HCT116 (cell line): ENCODE measurements at regions not wholly inside any gene's neighbourhood (a gene's known extent, or its start where the extent isn't known, plus 50 kb on each side); places are given as distances from the start of the nearest gene placed in this dataset.

Experiments
- ATAC-seq: fragments of 200-7000 bp; cut with Tn5 transposase; 2 replicates; pipeline ENCODE4 v1.9.1; 2020; ENCODE audit warnings: mild to moderate bottlenecking, moderate library complexity
- BruUV-seq: library from RNA; stranded (reverse); fragments of 400-500 nt; replicated peaks from 2 replicates; lab custom pipeline; 2021; lab: Mats Ljungman, UMichigan
- CTCF ChIA-PET: fragments of 300-600 bp; sonication (Branson Sonifier 250); formaldehyde crosslinking; loops from one replicate; lab custom pipeline; 2021; ENCODE audit warnings: antibody characterized with exemption; lab: Charles Lee
- POLR2A ChIA-PET: fragments of 300-600, 350-600 bp; sonication (Branson Sonifier 250); formaldehyde crosslinking; loops from one replicate; lab custom pipeline; 2021; ENCODE audit warnings: antibody characterized with exemption; lab: Charles Lee
- RAD21 ChIA-PET, 2 experiments: fragments of 300-600 bp; sonication (Branson Sonifier 250); formaldehyde crosslinking; loops; one replicate each; lab custom pipeline; 2023; ENCODE audit warnings: low total read pairs in 2 of 2; ENCODE audit not compliant: uncharacterized antibody in 2 of 2, unreplicated experiment in 2 of 2, low non-redundant PET in 1 of 2; lab: Charles Lee
- DNase-seq: peaks from one replicate; pipeline ENCODE4 v3.0.0-alpha.2; 2010; ENCODE audit warnings: low read depth, low spot score
- H2AFZ ChIP-seq: fragments of 200-600 bp; shearing (Covaris generic), sonication (generic); 2 replicates; pipeline ENCODE4 v1.6.1; 2017; ENCODE audit warnings: low read depth, mixed run types, mixed read lengths, antibody characterized with exemption, low read length; ENCODE audit not compliant: poor library complexity, severe bottlenecking
- H3K27ac ChIP-seq: 2 replicates; pipeline ENCODE4 v1.5.1; 2012; ENCODE audit warnings: low read depth, low read length
- H3K27me3 ChIP-seq: fragments of 200-600 bp; sonication (generic); 2 replicates; pipeline ENCODE4 v1.6.1; 2016; ENCODE audit warnings: mixed run types, low read length, mixed read lengths; ENCODE audit not compliant: insufficient read depth
- H3K36me3 ChIP-seq, 2 experiments: fragments of 200-500 bp in 1 of 2; fragments of 200-600 bp in 1 of 2; sonication (Bioruptor generic) in 1 of 2; sonication (generic) in 1 of 2; 2 replicates each; pipeline versions ENCODE4 v1.5.1 to v1.6.1; 2014 to 2016; ENCODE audit warnings: low read length in 2 of 2, inconsistent platforms in 1 of 2, mixed read lengths in 1 of 2, mixed run types in 1 of 2; ENCODE audit not compliant: insufficient read depth in 2 of 2, control insufficient read depth in 1 of 2
- H3K4me1 ChIP-seq, 2 experiments: fragments of 200-600 bp in 1 of 2; sonication (generic) in 1 of 2; 2 replicates each; pipeline versions ENCODE4 v1.5.1 to v1.6.1; 2012 to 2017; ENCODE audit warnings: low read length in 2 of 2, inconsistent platforms in 1 of 2, mild to moderate bottlenecking in 1 of 2, mixed read lengths in 1 of 2, mixed run types in 1 of 2, moderate library complexity in 1 of 2; ENCODE audit not compliant: insufficient read depth in 2 of 2, control insufficient read depth in 1 of 2
- H3K4me2 ChIP-seq: fragments of 200-600 bp; sonication (generic); 2 replicates; pipeline ENCODE4 v1.6.1; 2017; ENCODE audit warnings: mixed run types, low read length, mixed read lengths
- H3K4me3 ChIP-seq, 2 experiments: fragments of 200-600 bp in 1 of 2; sonication (generic) in 1 of 2; replicated peaks in 1 of 2; 2 replicates each; pipeline ENCODE4 v1.5.1; 2011 to 2016; ENCODE audit warnings: low read length in 2 of 2, control low read depth in 1 of 2, low read depth in 1 of 2, mild to moderate bottlenecking in 1 of 2, mixed read lengths in 1 of 2, mixed run types in 1 of 2
- H3K79me2 ChIP-seq: fragments of 200-600 bp; sonication (generic); 2 replicates; pipeline ENCODE4 v1.6.1; 2017; ENCODE audit warnings: mild to moderate bottlenecking, mixed run types, low read length, moderate library complexity, mixed read lengths; ENCODE audit not compliant: insufficient read depth
- H3K9ac ChIP-seq: fragments of 200-600 bp; sonication (generic); 2 replicates; pipeline ENCODE4 v1.6.1; 2016; ENCODE audit warnings: low read length, mixed read lengths
- H3K9me2 ChIP-seq: fragments of 200-600 bp; sonication (generic), shearing (Covaris generic); 2 replicates; pipeline ENCODE4 v1.6.1; 2017; ENCODE audit warnings: mixed run types, mild to moderate bottlenecking, moderate library complexity; ENCODE audit not compliant: insufficient read depth
- H3K9me3 ChIP-seq, 2 experiments: fragments of 200-500 bp in 1 of 2; fragments of 200-600 bp in 1 of 2; sonication (Bioruptor generic) in 1 of 2; sonication (generic) in 1 of 2; 2 replicates each; pipeline ENCODE4 v1.6.1; 2014 to 2017; ENCODE audit warnings: low read length in 2 of 2, mixed read lengths in 2 of 2, inconsistent platforms in 1 of 2, low read depth in 1 of 2, mild to moderate bottlenecking in 1 of 2, mixed run types in 1 of 2, moderate library complexity in 1 of 2; ENCODE audit not compliant: control insufficient read depth in 1 of 2, insufficient read depth in 1 of 2
- H4K20me1 ChIP-seq: fragments of 200-600 bp; sonication (generic), shearing (Covaris generic); 2 replicates; pipeline ENCODE4 v1.6.1; 2017; ENCODE audit warnings: mixed run types, mild to moderate bottlenecking, moderate library complexity; ENCODE audit not compliant: insufficient read depth
- ATF3 ChIP-seq: IDR thresholded peaks from 2 replicates; pipeline ENCODE4 v1.6.1; 2012
- CBX3 ChIP-seq: IDR thresholded peaks from 2 replicates; pipeline ENCODE4 v1.6.1; 2012; ENCODE audit warnings: low read depth
- CEBPB ChIP-seq: IDR thresholded peaks from 2 replicates; pipeline ENCODE4 v1.6.1; 2012; ENCODE audit warnings: low read depth
- CTCF ChIP-seq, 3 experiments: fragments of 200-600 bp in 1 of 3; sonication (generic) in 1 of 3; IDR thresholded peaks in 2 of 3; conservative IDR thresholded peaks in 1 of 3; 2 replicates each; pipeline ENCODE4 v1.5.1; 2012 to 2017; ENCODE audit warnings: low read depth in 2 of 3, low read length in 2 of 3, antibody characterized with exemption in 1 of 3, borderline replicate concordance in 1 of 3, control low read depth in 1 of 3, mild to moderate bottlenecking in 1 of 3, mixed read lengths in 1 of 3, mixed run types in 1 of 3, moderate library complexity in 1 of 3; ENCODE audit not compliant: insufficient read depth in 1 of 3
- EZH2 ChIP-seq: fragments of 200-600 bp; sonication (generic); IDR thresholded peaks from 2 replicates; pipeline ENCODE4 v1.6.1; 2017; ENCODE audit warnings: antibody characterized with exemption, mixed run types
- EZH2phosphoT487 ChIP-seq: fragments of 200-600 bp; IDR thresholded peaks from 2 replicates; pipeline ENCODE4 v1.6.1; 2018; ENCODE audit warnings: antibody characterized with exemption, borderline replicate concordance
- JUND ChIP-seq: IDR thresholded peaks from 2 replicates; pipeline ENCODE4 v1.6.1; 2012
- MAX ChIP-seq: IDR thresholded peaks from 2 replicates; pipeline ENCODE4 v1.6.1; 2012
- POLR2A ChIP-seq: IDR thresholded peaks from 2 replicates; pipeline ENCODE4 v1.7.0; 2011; ENCODE audit warnings: borderline replicate concordance; ENCODE audit not compliant: insufficient read depth, insufficient read length; ENCODE audit errors: extremely low read depth
- POLR2AphosphoS5 ChIP-seq: IDR thresholded peaks from 2 replicates; pipeline ENCODE4 v1.6.1; 2011; ENCODE audit warnings: mild to moderate bottlenecking, low read depth, low read length, moderate library complexity
- RAD21 ChIP-seq: IDR thresholded peaks from 2 replicates; pipeline ENCODE4 v1.6.1; 2012; ENCODE audit warnings: low read depth, mild to moderate bottlenecking
- SP1 ChIP-seq: IDR thresholded peaks from 2 replicates; pipeline ENCODE4 v1.6.1; 2012; ENCODE audit warnings: low read depth
- SRF ChIP-seq: IDR thresholded peaks from 2 replicates; pipeline ENCODE4 v1.6.1; 2012; ENCODE audit warnings: low read depth
- TCF7L2 ChIP-seq: IDR thresholded peaks from 2 replicates; pipeline ENCODE4 v1.7.0; 2011; ENCODE audit warnings: borderline replicate concordance, inconsistent platforms; ENCODE audit not compliant: insufficient read depth, insufficient read length; ENCODE audit errors: extremely low read depth
- YY1 ChIP-seq: IDR thresholded peaks from 2 replicates; pipeline ENCODE4 v1.6.1; 2011; ENCODE audit warnings: low read length, low read depth, moderate library complexity, mild to moderate bottlenecking; ENCODE audit not compliant: insufficient replicate concordance; ENCODE audit errors: extremely low read depth
- ZBTB33 ChIP-seq: IDR thresholded peaks from 2 replicates; pipeline ENCODE4 v1.6.1; 2011; ENCODE audit warnings: mild to moderate bottlenecking, low read length, moderate library complexity; ENCODE audit not compliant: insufficient replicate concordance; ENCODE audit errors: extremely low read depth
- ZFX ChIP-seq: fragments of 450-650 bp; IDR thresholded peaks from 2 replicates; pipeline ENCODE4 v1.6.1; 2017
- ZNF274 ChIP-seq: fragments of 200-500 bp; sonication (Bioruptor generic); IDR thresholded peaks from 2 replicates; pipeline ENCODE4 v1.6.1; 2014; ENCODE audit warnings: mild to moderate bottlenecking, low read depth, low read length, inconsistent platforms
- intact Hi-C: fragments of 100-400 bp; cut with micrococcal nuclease; formaldehyde crosslinking; loops from 2 replicates; pipeline ENCODE4 v1.10.0; 2022

- CTCF ChIA-PET = no interaction called here
Observed at GRCh38 chr21:35764586-35764985, 295.7 kb downstream of the SETD4 start.

More at GRCh38 chr21:35764586-35764985, 295.7 kb downstream of the SETD4 start:
- H3K9me2 ChIP-seq = no peaks in the 10 kb centered on the region
- no peak overlapping the region for H3K9ac ChIP-seq
- H3K27me3 ChIP-seq = no peaks in the 10 kb centered on the region
- no peaks in the 10 kb centered on the region for H4K20me1 ChIP-seq
- intact Hi-C loops = no loop called here
- H3K9me3 ChIP-seq = no peaks in the 10 kb centered on the region
- no TSS peak for BruUV-seq
- POLR2A ChIA-PET = no interaction called here
- no peak for ATAC-seq
- H3K4me3 ChIP-seq = no peak overlapping the region
- no peaks in the 10 kb centered on the region for H3K79me2 ChIP-seq
- no peak overlapping the region for H2AFZ ChIP-seq
- H3K4me2 ChIP-seq = no peak overlapping the region
- H3K36me3 ChIP-seq = no peaks in the 10 kb centered on the region; a peak in 1 of 4 replicates
- TF ChIP-seq EZH2phosphoT487 (no peak), ZFX (no peak), CBX3 (no peak), RAD21 (no peak), POLR2A (no peak), ZNF274 (no peak), EZH2 (no peak), POLR2AphosphoS5 (no peak), YY1 (no peak), SRF (no peak), ATF3 (no peak), MAX (no peak), ZBTB33 (no peak), SP1 (no peak), CEBPB (no peak), TCF7L2 (no peak), JUND (no peak), CTCF (IDR thresholded peaks at IDR 0.05 in 2 of 3, conservative IDR thresholded peaks at IDR 0.05 in 1 of 3; ENCODE audit: borderline replicate concordance in 1 of 3, insufficient read depth in 1 of 3, low read depth in 2 of 3, low read length in 2 of 3) (no peak)
- TF ChIP-seq, all 23 proteins: peak for 0
- H3K27ac ChIP-seq = no peak overlapping the region
- no peaks in the 10 kb centered on the region for H3K4me1 ChIP-seq
- RAD21 ChIA-PET = no interaction called here
- DNase-seq = no peak
